GM12865 (cell line): ENCODE measurements at regions not wholly inside any gene's neighbourhood (a gene's known extent, or its start where the extent isn't known, plus 50 kb on each side); places are given as distances from the start of the nearest gene placed in this dataset.

Source experiments
- DNase-seq: peaks from one replicate; pipeline ENCODE4 v3.0.0; 2010; ENCODE audit warnings: low read depth
- H3K4me3 ChIP-seq: 2 replicates; pipeline ENCODE4 v1.5.1; 2011; ENCODE audit warnings: mild to moderate bottlenecking, low read depth, low read length, control low read depth
- CTCF ChIP-seq: IDR thresholded peaks from 2 replicates; pipeline ENCODE4 v1.5.1; 2011; ENCODE audit warnings: low read length, control low read depth, low read depth, inconsistent platforms; ENCODE audit not compliant: insufficient read depth; ENCODE audit errors: missing control alignments

- TF ChIP-seq CTCF, result no peak
- no peak overlapping the region for H3K4me3 ChIP-seq
- no peak for DNase-seq
These were observed 62.0 kb upstream of the DDHD1 start for GRCh38 chr14:53215101-53215500.

GRCh38 chr14:53214384-53214783 lies 61.3 kb upstream of the DDHD1 start:
- TF ChIP-seq CTCF, result no peak
- no peak overlapping the region for H3K4me3 ChIP-seq
- DNase-seq, result no peak

GRCh38 chr14:53213761-53214160 lies 60.6 kb upstream of the DDHD1 start:
- no peak overlapping the region for H3K4me3 ChIP-seq
- TF ChIP-seq CTCF, result no peak
- DNase-seq, result no peak

- no peak for TF ChIP-seq CTCF
- no peak for DNase-seq
- H3K4me3 ChIP-seq, result no peak overlapping the region
These were observed 56.2 kb upstream of the DDHD1 start for GRCh38 chr14:53209370-53209769.
